ENCODE measurements at regions not wholly inside any gene's neighbourhood (a gene's known extent, or its start where the extent isn't known, plus 50 kb on each side); places are given as distances from the start of the nearest gene placed in this dataset.

DNA sequence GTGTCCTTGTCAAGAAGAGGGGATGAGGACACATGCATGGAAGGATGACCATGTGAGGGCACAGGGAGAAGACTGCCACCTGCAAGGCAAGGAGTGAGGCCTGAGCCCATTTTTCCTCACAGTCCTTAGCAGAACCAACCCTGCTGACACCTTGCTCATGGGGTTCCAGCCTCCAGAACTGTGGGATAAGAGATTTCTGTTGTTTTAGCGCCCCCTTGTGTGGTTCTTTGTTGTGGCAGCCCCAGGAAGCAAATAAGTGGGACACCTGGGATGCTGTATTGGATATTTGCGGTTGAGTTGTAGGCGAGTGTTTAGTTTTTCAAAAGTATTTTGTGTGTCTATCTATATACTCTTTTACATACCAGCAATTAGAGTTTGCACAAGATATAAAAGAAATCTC is 206.4 kb downstream of the NXNL2 start:
- CTCF ChIA-PET, result no interaction called here

DNA sequence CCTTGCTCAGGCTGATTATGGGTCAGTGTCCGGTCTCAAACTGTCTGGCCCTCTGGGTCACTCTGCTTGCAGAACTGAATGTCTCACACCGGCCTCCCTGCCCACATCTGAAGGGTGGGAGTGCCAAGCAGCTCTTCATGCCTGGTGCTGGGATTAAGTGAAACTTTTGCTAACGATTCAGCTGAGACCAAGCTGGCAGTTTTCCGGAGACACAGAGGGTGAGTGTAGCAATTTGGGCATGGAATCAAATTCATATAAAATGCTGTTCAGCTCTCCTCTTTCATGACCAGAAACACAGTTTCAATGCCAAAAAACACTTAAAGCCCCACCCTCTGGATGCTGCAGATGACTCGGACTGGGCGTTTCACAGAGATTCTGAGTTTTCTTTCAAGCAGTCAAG is 207.5 kb downstream of the NXNL2 start:
- DNase-seq (no peak), ATAC-seq (no peak)
- ChIA-PET CTCF (no interaction called here), POLR2A (no interaction called here)
- Mint-ChIP-seq H3K4me1 (ENCODE audit: low read depth) (no peaks in the 10 kb centered on the region), H3K36me3 (ENCODE audit: low read depth) (no peaks in the 10 kb centered on the region), H3K9me3 (no peaks in the 10 kb centered on the region), H3K27ac (no peak overlapping the region), H3K4me3 (no peak overlapping the region), H3K27me3 (peaks cover 7% of the 10 kb centered on the region)
- TF ChIP-seq, protein P1, sequence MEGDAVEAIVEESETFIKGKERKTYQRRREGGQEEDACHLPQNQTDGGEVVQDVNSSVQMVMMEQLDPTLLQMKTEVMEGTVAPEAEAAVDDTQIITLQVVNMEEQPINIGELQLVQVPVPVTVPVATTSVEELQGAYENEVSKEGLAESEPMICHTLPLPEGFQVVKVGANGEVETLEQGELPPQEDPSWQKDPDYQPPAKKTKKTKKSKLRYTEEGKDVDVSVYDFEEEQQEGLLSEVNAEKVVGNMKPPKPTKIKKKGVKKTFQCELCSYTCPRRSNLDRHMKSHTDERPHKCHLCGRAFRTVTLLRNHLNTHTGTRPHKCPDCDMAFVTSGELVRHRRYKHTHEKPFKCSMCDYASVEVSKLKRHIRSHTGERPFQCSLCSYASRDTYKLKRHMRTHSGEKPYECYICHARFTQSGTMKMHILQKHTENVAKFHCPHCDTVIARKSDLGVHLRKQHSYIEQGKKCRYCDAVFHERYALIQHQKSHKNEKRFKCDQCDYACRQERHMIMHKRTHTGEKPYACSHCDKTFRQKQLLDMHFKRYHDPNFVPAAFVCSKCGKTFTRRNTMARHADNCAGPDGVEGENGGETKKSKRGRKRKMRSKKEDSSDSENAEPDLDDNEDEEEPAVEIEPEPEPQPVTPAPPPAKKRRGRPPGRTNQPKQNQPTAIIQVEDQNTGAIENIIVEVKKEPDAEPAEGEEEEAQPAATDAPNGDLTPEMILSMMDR (IDR thresholded peaks at IDR 0.05), result no peak
- intact Hi-C loops (cut with micrococcal nuclease), result loop anchor here (10.0 kb wide), 1 partner anchor 148 kb away; no protein-coding TSS in a partner anchor

More for the DNA sequence above, 206.4 kb downstream of the NXNL2 start:
- H3K4me1 Mint-ChIP-seq (ENCODE audit: low read depth), result no peaks in the 10 kb centered on the region
- no peak overlapping the region for H3K27ac Mint-ChIP-seq
- peak; percentile 27 for DNase-seq
- intact Hi-C loops (cut with micrococcal nuclease), result loop anchor here (10.0 kb wide), 1 partner anchor 147 kb away; no protein-coding TSS in a partner anchor
- no peak for ATAC-seq
- no peaks in the 10 kb centered on the region for H3K9me3 Mint-ChIP-seq
- POLR2A ChIA-PET, result no interaction called here
- H3K36me3 Mint-ChIP-seq (ENCODE audit: low read depth), result no peaks in the 10 kb centered on the region
- H3K27me3 Mint-ChIP-seq, result peaks cover 7% of the 10 kb centered on the region
- H3K4me3 Mint-ChIP-seq, result no peak overlapping the region
- TF ChIP-seq, protein P1 (IDR thresholded peaks at IDR 0.05), result peak; percentile 38

DNA sequence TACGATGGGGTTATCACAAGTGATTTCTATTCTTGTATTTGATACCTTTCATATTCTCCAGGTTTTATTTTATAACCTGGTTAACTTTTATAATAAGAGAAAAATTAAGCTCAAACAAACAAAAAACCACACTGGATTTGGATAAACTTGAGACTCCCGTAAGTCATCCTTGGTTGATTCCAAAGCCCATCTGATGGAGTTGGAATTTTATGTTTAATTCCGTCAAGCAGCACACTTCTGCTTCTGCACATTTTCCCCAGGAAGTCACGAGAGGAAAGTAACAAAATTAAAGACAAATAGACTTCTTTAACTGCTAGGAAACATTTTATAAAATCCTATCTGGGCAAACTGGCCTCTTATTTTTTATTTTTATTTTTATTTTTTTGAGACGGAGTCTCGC is 207.9 kb downstream of the NXNL2 start:
- H3K27ac Mint-ChIP-seq, result no peak overlapping the region
- DNase-seq, result no peak
- H3K36me3 Mint-ChIP-seq (ENCODE audit: low read depth), result no peaks in the 10 kb centered on the region
- ChIA-PET POLR2A (no interaction called here), CTCF (no interaction called here)
- no peaks in the 10 kb centered on the region for H3K4me1 Mint-ChIP-seq (ENCODE audit: low read depth)
- H3K4me3 Mint-ChIP-seq, result no peak overlapping the region
- peaks cover 7% of the 10 kb centered on the region for H3K27me3 Mint-ChIP-seq
- no peaks in the 10 kb centered on the region for H3K9me3 Mint-ChIP-seq
- intact Hi-C loops (cut with micrococcal nuclease), result loop anchor here (10.0 kb wide), 1 partner anchor 148 kb away; no protein-coding TSS in a partner anchor
- TF ChIP-seq, protein P1 (IDR thresholded peaks at IDR 0.05), result no peak
- ATAC-seq, result no peak

DNA sequence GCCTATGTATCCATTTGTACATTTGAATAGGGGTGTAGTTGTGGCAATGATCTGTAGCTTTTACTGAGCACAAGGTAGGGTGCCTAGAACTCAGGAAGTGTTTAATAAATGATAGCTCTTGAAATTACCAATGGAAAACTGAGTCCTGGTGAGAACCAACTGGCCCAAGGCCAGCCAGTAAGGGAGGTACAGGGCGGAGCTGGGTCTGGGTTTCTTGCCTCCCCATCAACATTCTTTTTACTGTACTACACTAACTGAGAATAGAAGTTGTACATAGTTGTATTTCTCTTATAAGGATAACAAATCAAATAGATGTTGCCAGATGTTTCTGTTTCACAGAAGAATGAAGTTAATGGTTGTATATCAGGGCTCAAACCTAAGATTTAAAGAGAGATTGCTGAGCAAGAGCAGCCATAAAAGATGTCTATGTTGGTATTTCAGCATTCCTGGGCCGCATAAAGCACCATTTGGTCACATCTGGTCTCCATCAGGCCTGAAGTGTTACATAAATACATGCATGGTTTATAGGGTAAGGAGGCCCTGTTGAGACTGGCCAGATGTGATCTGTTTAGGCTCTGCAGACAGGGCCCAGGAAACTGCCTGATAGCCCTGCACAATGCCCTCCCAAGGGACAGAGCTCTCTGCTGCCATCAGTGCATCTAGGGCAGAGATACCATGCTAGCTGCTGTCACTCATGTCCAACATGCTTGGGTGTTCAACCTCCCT is 210.5 kb downstream of the NXNL2 start:
- POLR2A ChIA-PET, result no interaction called here

More for the DNA sequence above, 210.5 kb downstream of the NXNL2 start:
- peaks cover 11% of the 10 kb centered on the region for H3K27me3 Mint-ChIP-seq
- DNase-seq, result no peak
- H3K27ac Mint-ChIP-seq, result no peak overlapping the region
- CTCF ChIA-PET, result interaction anchor here (1.3 to 1.5 kb wide), 2 partner anchors 34 to 255 kb away, joined by 4 to 5 read pairs; no protein-coding TSS in a partner anchor
- intact Hi-C loops (cut with micrococcal nuclease), result loop anchor here (10.0 kb wide), 1 partner anchor 151 kb away; no protein-coding TSS in a partner anchor
- no peaks in the 10 kb centered on the region for H3K9me3 Mint-ChIP-seq
- H3K4me3 Mint-ChIP-seq, result no peak overlapping the region
- no peaks in the 10 kb centered on the region for H3K36me3 Mint-ChIP-seq (ENCODE audit: low read depth)
- TF ChIP-seq, protein P1 (IDR thresholded peaks at IDR 0.05), result no peak
- H3K4me1 Mint-ChIP-seq (ENCODE audit: low read depth), result no peaks in the 10 kb centered on the region
- no peak for ATAC-seq

Data from activated CD8-positive, alpha-beta T cell treated with anti-CD3 and anti-CD28 coated beads for 36 hours (primary cell).